ENCODE measurements at regions not wholly inside any gene's neighbourhood (a gene's known extent, or its start where the extent isn't known, plus 50 kb on each side); places are given as distances from the start of the nearest gene placed in this dataset.

DNA sequence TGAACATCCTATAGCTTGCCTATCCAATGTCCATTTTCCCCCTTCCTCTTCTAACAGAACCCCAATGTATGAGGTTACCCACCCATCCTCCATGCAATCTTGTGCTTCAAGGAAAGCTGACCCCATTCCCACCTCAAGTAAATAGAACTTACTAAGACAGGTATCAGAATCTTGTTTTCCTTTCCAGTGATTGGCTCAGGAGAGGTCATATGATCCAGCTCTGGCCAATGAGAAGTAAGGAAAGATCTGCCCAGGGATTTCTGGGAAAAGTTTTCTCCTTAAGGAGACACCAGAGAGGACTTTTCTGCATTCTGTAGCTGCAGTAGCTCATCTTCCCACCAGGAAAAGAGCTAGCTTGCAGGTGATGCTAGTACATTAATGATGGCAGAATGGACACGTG, 341.8 kb upstream of the ZFP64 start:
- no peak for TF ChIP-seq KDM5A (IDR thresholded peaks at IDR 0.05; ENCODE audit: low read length)
- TF ChIP-seq RFX5 (IDR thresholded peaks at IDR 0.05; ENCODE audit: borderline replicate concordance, low read depth, low read length), result no peak
- TF ChIP-seq KDM1A (IDR thresholded peaks at IDR 0.05; ENCODE audit: borderline replicate concordance, low read length), result no peak
- H2BK120ac ChIP-seq (replicated peaks; ENCODE audit: low read depth, low read length), result no peak overlapping the region
- H2BK20ac ChIP-seq (ENCODE audit: low read length), result no peak overlapping the region
- H2BK12ac ChIP-seq (ENCODE audit: low read depth, low read length), result no peak overlapping the region
- H2BK5ac ChIP-seq (ENCODE audit: low read depth, low read length), result no peak overlapping the region
- no peaks in the 10 kb centered on the region for H3K4me1 ChIP-seq (replicated peaks in 1 of 4; ENCODE audit: control insufficient read depth in 3 of 4, insufficient read depth in 4 of 4, low read length in 3 of 4)
- no peaks in the 10 kb centered on the region for H3K23me2 ChIP-seq (ENCODE audit: low read depth, low read length)
- H3K27me3 ChIP-seq (replicated peaks in 1 of 4; ENCODE audit: control insufficient read depth in 3 of 4, extremely low read depth in 1 of 4, insufficient read depth in 3 of 4, low read length in 3 of 4), result no peaks in the 10 kb centered on the region
- no peak overlapping the region for H3K27ac ChIP-seq (ENCODE audit: low read depth, low read length)
- H4K20me1 ChIP-seq (replicated peaks in 1 of 2; ENCODE audit: control insufficient read depth in 1 of 2, insufficient read depth in 2 of 2, low read length in 2 of 2), result no peaks in the 10 kb centered on the region
- no peaks in the 10 kb centered on the region for H3K9me3 ChIP-seq (ENCODE audit: insufficient read depth in 2 of 2, low read depth in 1 of 2, low read length in 1 of 2)
- ChIA-PET POLR2A (ENCODE audit: partially characterized antibody) (no interaction called here), CTCF (ENCODE audit: partially characterized antibody) (no interaction called here)
- H3K79me1 ChIP-seq (ENCODE audit: low read depth, low read length), result no peaks in the 10 kb centered on the region
- no peaks in the 10 kb centered on the region for H3K79me2 ChIP-seq (ENCODE audit: control insufficient read depth in 1 of 2, insufficient read depth in 2 of 2, low read length in 2 of 2)
- FAIRE-seq (no peak), DNase-seq (ENCODE audit: low read depth in 1 of 2, low spot score in 2 of 2) (no peak)
- no peak overlapping the region for H4K5ac ChIP-seq (ENCODE audit: insufficient read length, low read depth, low read length)
- no peak overlapping the region for H4K91ac ChIP-seq (replicated peaks; ENCODE audit: insufficient read length, low read length)
- H3K4ac ChIP-seq (replicated peaks; ENCODE audit: insufficient read length, low read depth, low read length), result no peak overlapping the region
- no peak overlapping the region for H3K56ac ChIP-seq (replicated peaks; ENCODE audit: insufficient read length, low read depth, low read length)
- H3K4me2 ChIP-seq (ENCODE audit: insufficient read depth in 1 of 2, low read depth in 2 of 2, low read length in 2 of 2), result no peak overlapping the region
- H3K18ac ChIP-seq (ENCODE audit: extremely low read depth, low read length), result no peak overlapping the region
- no peak overlapping the region for H3K14ac ChIP-seq (ENCODE audit: insufficient read length)
- 90% methylated on average over 1 of the region's 1 CpG; no CpG with 5 or more reads in 1 of the 2 experiments for WGBS, 2 experiments (ENCODE audit: extremely low coverage in 1 of 2, insufficient coverage in 1 of 2, insufficient read length in 1 of 2, insufficient replicate concordance in 2 of 2, low coverage in 1 of 2, low lambda C conversion rate in 2 of 2, missing lambda C conversion rate in 1 of 2)
- no peak overlapping the region for H2BK15ac ChIP-seq (ENCODE audit: low read length)
- H4K8ac ChIP-seq (ENCODE audit: extremely low read depth, insufficient read depth, low read length), result no peak overlapping the region
- H3K9ac ChIP-seq (replicated peaks in 1 of 4; ENCODE audit: extremely low read depth in 1 of 4, low read depth in 3 of 4, low read length in 3 of 4), result no peak overlapping the region
- no peak overlapping the region for H3K4me3 ChIP-seq (ENCODE audit: extremely low read depth in 1 of 4, insufficient read depth in 2 of 4, low read depth in 3 of 4, low read length in 4 of 4)
- H2AK5ac ChIP-seq (ENCODE audit: low read depth, low read length), result no peak overlapping the region
- H2AFZ ChIP-seq (ENCODE audit: low read length), result no peak overlapping the region
- H3K36me3 ChIP-seq (ENCODE audit: control insufficient read depth in 2 of 4, insufficient read depth in 4 of 4, low read length in 3 of 4), result no peaks in the 10 kb centered on the region
- H3K23ac ChIP-seq (ENCODE audit: insufficient read length), result no peak overlapping the region

Data from H1 (cell line).